ENCODE measurements at regions not wholly inside any gene's neighbourhood (a gene's known extent, or its start where the extent isn't known, plus 50 kb on each side); places are given as distances from the start of the nearest gene placed in this dataset.

- intact Hi-C loops (cut with DNase I): no loop called here
- Histone ChIP-seq H3K9me3 (no peaks in the 10 kb centered on the region), H3K36me3 (no peaks in the 10 kb centered on the region), H3K4me3 (no peak overlapping the region), H3K27me3 (no peaks in the 10 kb centered on the region), H3K4me1 (peaks cover 0 to 2% (median under 1%) of the 10 kb centered on the region in 4 donors), H3K27ac (no peak overlapping the region)
- DNase-seq: no peak
- TF ChIP-seq POLR2A (IDR thresholded peaks at IDR 0.05) (no peak), CTCF (IDR thresholded peaks at IDR 0.05) (no peak), EP300 (IDR thresholded peaks at IDR 0.05) (no peak), POLR2AphosphoS5 (IDR thresholded peaks at IDR 0.05) (no peak)
- WGBS, 2 donors: 79 to 86% methylated on average over 3 of the region's 3 CpGs
These were observed 260.2 kb upstream of the ISX start for GRCh38 chr22:34805771-34806170.

- Histone ChIP-seq H3K4me3 (no peak overlapping the region), H3K9me3 (no peaks in the 10 kb centered on the region), H3K27me3 (no peaks in the 10 kb centered on the region), H3K27ac (no peak overlapping the region), H3K36me3 (no peaks in the 10 kb centered on the region), H3K4me1 (no peaks in the 10 kb centered on the region)
- no peak for DNase-seq
- TF ChIP-seq EP300 (IDR thresholded peaks at IDR 0.05): no peak
- TF ChIP-seq CTCF (IDR thresholded peaks at IDR 0.05): no peak
- TF ChIP-seq POLR2A (IDR thresholded peaks at IDR 0.05): no peak
- no peak for TF ChIP-seq POLR2AphosphoS5 (IDR thresholded peaks at IDR 0.05)
- intact Hi-C loops (cut with DNase I): no loop called here
These were observed 257.3 kb upstream of the ISX start for GRCh38 chr22:34808618-34809017.

GRCh38 chr22:34812631-34813030 is 253.3 kb upstream of the ISX start:
- no peaks in the 10 kb centered on the region for H3K9me3 ChIP-seq
- H3K4me1 ChIP-seq: no peaks in the 10 kb centered on the region
- H3K4me3 ChIP-seq: no peak overlapping the region
- H3K27me3 ChIP-seq: no peaks in the 10 kb centered on the region
- H3K36me3 ChIP-seq: no peaks in the 10 kb centered on the region
- H3K27ac ChIP-seq: no peak overlapping the region
- WGBS, 2 donors: 96 to 100% methylated on average over 1 of the region's 1 CpG
- TF ChIP-seq CTCF (IDR thresholded peaks at IDR 0.05) (no peak), EP300 (IDR thresholded peaks at IDR 0.05) (no peak), POLR2A (IDR thresholded peaks at IDR 0.05) (no peak), POLR2AphosphoS5 (IDR thresholded peaks at IDR 0.05) (no peak)
- intact Hi-C loops (cut with DNase I): no loop called here
- DNase-seq: no peak

GRCh38 chr22:34814260-34815025 is 251.5 kb upstream of the ISX start:
- 37 to 43% methylated on average over 2 of the region's 2 CpGs for WGBS, 2 donors

More at GRCh38 chr22:34814260-34815025, 251.5 kb upstream of the ISX start:
- H3K4me1 ChIP-seq: no peaks in the 10 kb centered on the region
- no peak for DNase-seq
- no peak overlapping the region for H3K4me3 ChIP-seq
- TF ChIP-seq POLR2A (IDR thresholded peaks at IDR 0.05) (no peak), EP300 (IDR thresholded peaks at IDR 0.05) (no peak), CTCF (IDR thresholded peaks at IDR 0.05) (no peak), POLR2AphosphoS5 (IDR thresholded peaks at IDR 0.05) (no peak)
- no peaks in the 10 kb centered on the region for H3K36me3 ChIP-seq
- intact Hi-C loops (cut with DNase I): no loop called here
- H3K27me3 ChIP-seq: no peaks in the 10 kb centered on the region
- no peaks in the 10 kb centered on the region for H3K9me3 ChIP-seq
- no peak overlapping the region for H3K27ac ChIP-seq
